ENCODE measurements at regions not wholly inside any gene's neighbourhood (a gene's known extent, or its start where the extent isn't known, plus 50 kb on each side); places are given as distances from the start of the nearest gene placed in this dataset.

GRCh38 chr3:107977221-107978130 lies 113.4 kb downstream of the CD47 start:
- 94 to 96% methylated on average over 9 of the region's 9 CpGs for WGBS, 2 donors
- H3K27ac ChIP-seq (ENCODE audit: low read depth in 1 of 2, low read length in 1 of 2): no peak overlapping the region

DNA sequence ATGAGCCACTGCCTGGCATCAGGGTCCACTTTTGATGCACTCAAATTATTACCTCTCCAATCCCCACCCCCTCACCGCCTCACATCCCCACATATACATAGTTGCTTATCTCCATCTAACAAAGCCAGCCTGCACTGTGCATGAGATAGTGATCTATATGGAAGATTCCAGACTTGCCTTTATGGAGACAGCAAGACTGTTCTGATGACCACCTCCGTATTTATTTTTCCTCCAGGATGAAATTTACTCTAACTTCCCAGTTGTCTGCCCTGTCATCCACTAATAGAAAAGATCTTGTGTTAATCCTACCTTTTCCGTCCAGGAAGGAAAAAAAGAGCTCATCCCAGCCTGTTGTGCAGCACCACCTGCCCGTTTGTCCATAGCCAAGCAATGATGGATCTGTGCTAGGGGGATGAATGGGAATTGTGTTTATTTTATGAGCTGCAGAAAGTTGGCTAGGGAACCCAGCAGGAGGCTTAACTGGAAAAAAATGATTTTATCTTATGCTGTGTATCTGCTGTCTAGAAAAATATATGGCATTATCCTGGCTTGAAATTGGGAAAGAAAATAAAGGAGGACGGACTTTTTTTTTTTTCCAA lies 114.5 kb downstream of the CD47 start:
- H3K27me3 ChIP-seq (ENCODE audit: control insufficient read depth in 3 of 3, insufficient read depth in 3 of 3, low read length in 2 of 3): no peaks in the 10 kb centered on the region
- 86 to 95% methylated on average over 5 of the region's 5 CpGs for WGBS, 2 donors
- TF ChIP-seq, protein P1, sequence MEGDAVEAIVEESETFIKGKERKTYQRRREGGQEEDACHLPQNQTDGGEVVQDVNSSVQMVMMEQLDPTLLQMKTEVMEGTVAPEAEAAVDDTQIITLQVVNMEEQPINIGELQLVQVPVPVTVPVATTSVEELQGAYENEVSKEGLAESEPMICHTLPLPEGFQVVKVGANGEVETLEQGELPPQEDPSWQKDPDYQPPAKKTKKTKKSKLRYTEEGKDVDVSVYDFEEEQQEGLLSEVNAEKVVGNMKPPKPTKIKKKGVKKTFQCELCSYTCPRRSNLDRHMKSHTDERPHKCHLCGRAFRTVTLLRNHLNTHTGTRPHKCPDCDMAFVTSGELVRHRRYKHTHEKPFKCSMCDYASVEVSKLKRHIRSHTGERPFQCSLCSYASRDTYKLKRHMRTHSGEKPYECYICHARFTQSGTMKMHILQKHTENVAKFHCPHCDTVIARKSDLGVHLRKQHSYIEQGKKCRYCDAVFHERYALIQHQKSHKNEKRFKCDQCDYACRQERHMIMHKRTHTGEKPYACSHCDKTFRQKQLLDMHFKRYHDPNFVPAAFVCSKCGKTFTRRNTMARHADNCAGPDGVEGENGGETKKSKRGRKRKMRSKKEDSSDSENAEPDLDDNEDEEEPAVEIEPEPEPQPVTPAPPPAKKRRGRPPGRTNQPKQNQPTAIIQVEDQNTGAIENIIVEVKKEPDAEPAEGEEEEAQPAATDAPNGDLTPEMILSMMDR (IDR thresholded peaks at IDR 0.05; ENCODE audit: control extremely low read depth, extremely low read depth): no peak
- H3K27ac ChIP-seq (ENCODE audit: low read depth in 1 of 2, low read length in 1 of 2): no peak overlapping the region
- DNase-seq (no peak), ATAC-seq (ENCODE audit: insufficient read depth, low FRiP score) (no peak)
- peaks cover 0 to 3% (median under 1%) of the 10 kb centered on the region in 5 donors for H3K4me1 ChIP-seq (ENCODE audit: control insufficient read depth in 5 of 5, insufficient read depth in 5 of 5, low read length in 5 of 5)
- no peaks in the 10 kb centered on the region for H3K9me3 ChIP-seq (ENCODE audit: control insufficient read depth in 4 of 4, insufficient read depth in 3 of 4, low read length in 3 of 4)
- H3K4me3 ChIP-seq: no peak overlapping the region
- H3K36me3 ChIP-seq (ENCODE audit: control insufficient read depth in 4 of 4, insufficient read depth in 4 of 4, low read length in 4 of 4): no peaks in the 10 kb centered on the region
- H3K9ac ChIP-seq (ENCODE audit: insufficient read depth in 1 of 2, low read length in 2 of 2): no peak overlapping the region

More at GRCh38 chr3:107977221-107978130, 113.4 kb downstream of the CD47 start:
- Histone ChIP-seq H3K4me3 (no peak overlapping the region), H3K27me3 (ENCODE audit: control insufficient read depth in 3 of 3, insufficient read depth in 3 of 3, low read length in 2 of 3) (no peaks in the 10 kb centered on the region), H3K9me3 (ENCODE audit: control insufficient read depth in 4 of 4, insufficient read depth in 3 of 4, low read length in 3 of 4) (no peaks in the 10 kb centered on the region), H3K36me3 (ENCODE audit: control insufficient read depth in 4 of 4, insufficient read depth in 4 of 4, low read length in 4 of 4) (no peaks in the 10 kb centered on the region), H3K4me1 (ENCODE audit: control insufficient read depth in 5 of 5, insufficient read depth in 5 of 5, low read length in 5 of 5) (peaks cover 0 to 12% (median 9%) of the 10 kb centered on the region in 5 donors), H3K9ac (ENCODE audit: insufficient read depth in 1 of 2, low read length in 2 of 2) (no peak overlapping the region)
- DNase-seq (no peak), ATAC-seq (ENCODE audit: insufficient read depth, low FRiP score) (no peak)
- TF ChIP-seq, protein P1 (IDR thresholded peaks at IDR 0.05; ENCODE audit: control extremely low read depth, extremely low read depth): no peak

- WGBS, 2 donors: 81 to 90% methylated on average over 3 of the region's 3 CpGs
- Histone ChIP-seq H3K36me3 (ENCODE audit: control insufficient read depth in 4 of 4, insufficient read depth in 4 of 4, low read length in 4 of 4) (no peaks in the 10 kb centered on the region), H3K27me3 (ENCODE audit: control insufficient read depth in 3 of 3, insufficient read depth in 3 of 3, low read length in 2 of 3) (no peaks in the 10 kb centered on the region), H3K9me3 (ENCODE audit: control insufficient read depth in 4 of 4, insufficient read depth in 3 of 4, low read length in 3 of 4) (no peaks in the 10 kb centered on the region), H3K27ac (ENCODE audit: low read depth in 1 of 2, low read length in 1 of 2) (no peak overlapping the region), H3K4me3 (no peak overlapping the region), H3K4me1 (ENCODE audit: control insufficient read depth in 5 of 5, insufficient read depth in 5 of 5, low read length in 5 of 5) (no peaks in the 10 kb centered on the region), H3K9ac (ENCODE audit: insufficient read depth in 1 of 2, low read length in 2 of 2) (no peak overlapping the region)
- DNase-seq: no peak
- no peak for ATAC-seq (ENCODE audit: insufficient read depth, low FRiP score)
- TF ChIP-seq, protein P1 (IDR thresholded peaks at IDR 0.05; ENCODE audit: control extremely low read depth, extremely low read depth): no peak
Observed at GRCh38 chr3:107975529-107976201, 115.2 kb downstream of the CD47 start.
